ENCODE measurements at regions not wholly inside any gene's neighbourhood (a gene's known extent, or its start where the extent isn't known, plus 50 kb on each side); places are given as distances from the start of the nearest gene placed in this dataset.
"Not testable (repeated sequence)": the region's sequence is repeated elsewhere in the genome, so short reads cannot be mapped to it uniquely, and the experiment has no call there.

- TF ChIP-seq CTCF (IDR thresholded peaks at IDR 0.05; ENCODE audit: borderline replicate concordance), result no peak
- intact Hi-C loops (cut with micrococcal nuclease), result no loop called here
- no peaks in the 10 kb centered on the region for H3K27me3 ChIP-seq (ENCODE audit: low read depth)
Measured at GRCh38 chr3:94482686-94483085, 419.8 kb downstream of the NSUN3 start.

GRCh38 chr3:94483403-94483802 is 420.5 kb downstream of the NSUN3 start:
- no peak for DNase-seq
- Histone ChIP-seq H3K4me3 (no peak overlapping the region), H3K4me1 (no peaks in the 10 kb centered on the region), H3K36me3 (no peaks in the 10 kb centered on the region), H3K27me3 (ENCODE audit: low read depth) (no peaks in the 10 kb centered on the region), H3K27ac (replicated peaks) (no peak overlapping the region), H3K9me3 (replicated peaks) (no peaks in the 10 kb centered on the region)
- no peak for TF ChIP-seq CTCF (IDR thresholded peaks at IDR 0.05; ENCODE audit: borderline replicate concordance)
- intact Hi-C loops (cut with micrococcal nuclease), result no loop called here

More at GRCh38 chr3:94482686-94483085, 419.8 kb downstream of the NSUN3 start:
- DNase-seq, result no peak
- H3K4me3 ChIP-seq, result no peak overlapping the region
- no peak overlapping the region for H3K27ac ChIP-seq (replicated peaks)
- H3K36me3 ChIP-seq, result no peaks in the 10 kb centered on the region
- H3K4me1 ChIP-seq, result no peaks in the 10 kb centered on the region
- peaks cover under 1% of the 10 kb centered on the region for H3K9me3 ChIP-seq (replicated peaks)

GRCh38 chr3:94494992-94495391 is 432.1 kb downstream of the NSUN3 start:
- Histone ChIP-seq H3K4me3 (no peak overlapping the region), H3K36me3 (no peaks in the 10 kb centered on the region), H3K27ac (replicated peaks) (no peak overlapping the region), H3K9me3 (replicated peaks) (no peaks in the 10 kb centered on the region), H3K27me3 (ENCODE audit: low read depth) (no peaks in the 10 kb centered on the region), H3K4me1 (no peaks in the 10 kb centered on the region)
- no peak for DNase-seq
- intact Hi-C loops (cut with micrococcal nuclease), result no loop called here
- no peak for TF ChIP-seq CTCF (IDR thresholded peaks at IDR 0.05; ENCODE audit: borderline replicate concordance)

- H3K4me3 ChIP-seq, result no peak overlapping the region
- H3K27me3 ChIP-seq (ENCODE audit: low read depth), result no peaks in the 10 kb centered on the region
- H3K27ac ChIP-seq (replicated peaks), result no peak overlapping the region
- intact Hi-C loops (cut with micrococcal nuclease), result no loop called here
- H3K9me3 ChIP-seq (replicated peaks), result peaks cover 26% of the 10 kb centered on the region
- TF ChIP-seq CTCF (IDR thresholded peaks at IDR 0.05; ENCODE audit: borderline replicate concordance), result no peak
- H3K36me3 ChIP-seq, result no peaks in the 10 kb centered on the region
- H3K4me1 ChIP-seq, result no peaks in the 10 kb centered on the region
- no peak for DNase-seq
Measured at GRCh38 chr3:94500146-94500545, 437.3 kb downstream of the NSUN3 start.

GRCh38 chr3:94507354-94507753 is 444.5 kb downstream of the NSUN3 start:
- H3K27me3 ChIP-seq (ENCODE audit: low read depth); H3K4me3 ChIP-seq; H3K4me1 ChIP-seq; H3K36me3 ChIP-seq; H3K27ac ChIP-seq (replicated peaks); DNase-seq; intact Hi-C loops (cut with micrococcal nuclease): not testable (repeated sequence)
- H3K9me3 ChIP-seq (replicated peaks), result peaks cover 29% of the 10 kb centered on the region

GRCh38 chr3:94512876-94513275 is 450.0 kb downstream of the NSUN3 start:
- Histone ChIP-seq H3K27me3 (ENCODE audit: low read depth) (no peaks in the 10 kb centered on the region), H3K9me3 (replicated peaks) (no peaks in the 10 kb centered on the region), H3K4me3 (no peak overlapping the region), H3K36me3 (no peaks in the 10 kb centered on the region), H3K27ac (replicated peaks) (no peak overlapping the region), H3K4me1 (no peaks in the 10 kb centered on the region)
- TF ChIP-seq CTCF (IDR thresholded peaks at IDR 0.05; ENCODE audit: borderline replicate concordance), result no peak
- no peak for DNase-seq
- intact Hi-C loops (cut with micrococcal nuclease), result no loop called here

Measured in left ventricle myocardium inferior (tissue), 1 donor.